A549 (cell line): ENCODE measurements at regions not wholly inside any gene's neighbourhood (a gene's known extent, or its start where the extent isn't known, plus 50 kb on each side); places are given as distances from the start of the nearest gene placed in this dataset.
A peak's percentile ranks its signal among the peaks of the same experiment; 100 is the strongest.

Experiments used
- ATAC-seq, 2 experiments: fragments of 200-7000 bp in 1 of 2; fragments of >200 bp in 1 of 2; cut with Nextera tagmentation in 1 of 2; cut with Tn5 transposase in 1 of 2; 3 replicates each; pipeline versions ENCODE4 v1.8.0 to v1.9.1; 2018 to 2020; ENCODE audit warnings: mild to moderate bottlenecking in 1 of 2, moderate library complexity in 1 of 2
- CTCF ChIA-PET: fragments of 300-600 bp; sonication (Branson Sonifier 250); formaldehyde crosslinking; extraction: SDS; loops from one replicate; lab custom pipeline; 2021; ENCODE audit warnings: antibody characterized with exemption, inconsistent platforms; lab: Yijun Ruan, JAX
- POLR2A ChIA-PET: fragments of 350-600 bp; formaldehyde crosslinking; extraction: SDS; loops from one replicate; lab custom pipeline; 2021; ENCODE audit warnings: antibody characterized with exemption, inconsistent platforms; lab: Yijun Ruan, JAX
- DNase-seq, 2 experiments: peaks; one replicate each; pipeline versions ENCODE4 v3.0.0 to v3.0.0-alpha.2; 2011 to 2016; ENCODE audit warnings: low read depth in 1 of 2, low spot score in 1 of 2
- FAIRE-seq: peaks from 2 replicates; lab custom pipeline; 2011; peaks lifted over from hg19 to GRCh38; lab: Jason Lieb, UNC
- H3K27ac ChIP-seq, 2 experiments: fragments of >200 bp; sonication (Bioruptor Twin); formaldehyde crosslinking; 3 replicates each; pipeline ENCODE4 v1.5.1; 2016 to 2017
- H3K4me1 ChIP-seq: fragments of >200 bp; sonication (Bioruptor Twin); formaldehyde crosslinking; 3 replicates; pipeline ENCODE4 v1.6.1; 2016
- H3K4me2 ChIP-seq: fragments of >200 bp; sonication (Bioruptor Twin); formaldehyde crosslinking; 3 replicates; pipeline ENCODE4 v1.6.1; 2016
- H3K4me3 ChIP-seq: fragments of >200 bp; sonication (Bioruptor Twin); formaldehyde crosslinking; 3 replicates; pipeline ENCODE4 v1.5.1; 2016
- H3K9me3 ChIP-seq: fragments of >200 bp; sonication (Bioruptor Twin); formaldehyde crosslinking; 3 replicates; pipeline ENCODE4 v1.6.1; 2016
- BHLHE40 ChIP-seq: IDR thresholded peaks from 2 replicates; pipeline ENCODE4 v1.6.1; 2012; ENCODE audit warnings: low read depth, low read length, inconsistent platforms
- CEBPB ChIP-seq, 2 experiments: fragments of >200 bp in 1 of 2; sonication (Bioruptor Twin) in 1 of 2; formaldehyde crosslinking in 1 of 2; IDR thresholded peaks; 2 replicates each; pipeline ENCODE4 v1.6.1; 2012 to 2016
- CHD2 ChIP-seq: fragments of 150-350 bp; IDR thresholded peaks from 2 replicates; pipeline ENCODE4 v1.6.1; 2014; ENCODE audit warnings: low read length; ENCODE audit not compliant: partially characterized antibody
- CHD4 ChIP-seq: fragments of 200-600 bp; sonication (generic); IDR thresholded peaks from 2 replicates; pipeline ENCODE4 v1.6.1; 2016; ENCODE audit warnings: antibody characterized with exemption, mild to moderate bottlenecking, borderline replicate concordance
- E2F6 ChIP-seq: IDR thresholded peaks from 2 replicates; pipeline ENCODE4 v1.6.1; 2012; ENCODE audit warnings: low read depth, borderline replicate concordance
- EHF ChIP-seq: fragments of 250-450 bp; sonication (Bioruptor Pico); IDR thresholded peaks from 2 replicates; pipeline ENCODE4 v1.5.0; 2020; ENCODE audit warnings: mild to moderate bottlenecking
- EP300 ChIP-seq, 2 experiments: fragments of >200 bp; sonication (Bioruptor Twin); formaldehyde crosslinking; IDR thresholded peaks; 2 replicates in 1 of 2; 3 replicates in 1 of 2; pipeline ENCODE4 v1.6.1; 2016 to 2017
- GATA3 ChIP-seq: IDR thresholded peaks from 2 replicates; pipeline ENCODE4 v1.6.1; 2012; ENCODE audit warnings: borderline replicate concordance
- HEYL ChIP-seq: fragments of 250-450 bp; sonication (Bioruptor Pico); IDR thresholded peaks from 2 replicates; pipeline ENCODE4 v1.8.0; 2021; ENCODE audit warnings: mild to moderate bottlenecking, moderate library complexity
- KDM5A ChIP-seq: fragments of 200-600 bp; sonication (generic); IDR thresholded peaks from 2 replicates; pipeline ENCODE4 v1.6.1; 2016; ENCODE audit warnings: antibody characterized with exemption, mild to moderate bottlenecking
- MAFK ChIP-seq: fragments of 450-650 bp; IDR thresholded peaks from 2 replicates; pipeline ENCODE4 v1.6.1; 2014; ENCODE audit not compliant: partially characterized antibody
- MAZ ChIP-seq: fragments of 150-350 bp; IDR thresholded peaks from 2 replicates; pipeline ENCODE4 v1.6.1; 2014; ENCODE audit warnings: antibody characterized with exemption, low read depth, low read length, borderline replicate concordance
- MYC ChIP-seq: IDR thresholded peaks from 2 replicates; pipeline ENCODE4 v1.6.1; 2012; ENCODE audit warnings: mild to moderate bottlenecking, inconsistent platforms, low read length, improper control_type of control experiment, borderline replicate concordance
- NFE2L2 ChIP-seq: fragments of 150-350 bp; conservative IDR thresholded peaks from 2 replicates; pipeline ENCODE4 v1.6.1; 2014; ENCODE audit warnings: low read length
- NPAS2 ChIP-seq: fragments of 250-450 bp; sonication (Bioruptor Pico); IDR thresholded peaks from 2 replicates; pipeline ENCODE4 v1.8.0; 2022; ENCODE audit warnings: mild to moderate bottlenecking, moderate library complexity, borderline replicate concordance
- PHF8 ChIP-seq: fragments of 200-600 bp; sonication (generic); IDR thresholded peaks from 2 replicates; pipeline ENCODE4 v1.6.1; 2016; ENCODE audit warnings: low read depth, mild to moderate bottlenecking, antibody characterized with exemption, moderate library complexity, borderline replicate concordance
- RAD21 ChIP-seq, 2 experiments: fragments of >200 bp in 1 of 2; sonication (Bioruptor Twin) in 1 of 2; formaldehyde crosslinking in 1 of 2; IDR thresholded peaks in 1 of 2; conservative IDR thresholded peaks in 1 of 2; 2 replicates in 1 of 2; 3 replicates in 1 of 2; pipeline ENCODE4 v1.6.1; 2012 to 2018; ENCODE audit warnings: inconsistent platforms in 1 of 2
- RCOR1 ChIP-seq: fragments of 150-350 bp; IDR thresholded peaks from 2 replicates; pipeline ENCODE4 v1.6.1; 2014; ENCODE audit warnings: antibody characterized with exemption, low read length, low read depth
- SREBF2 ChIP-seq: fragments of 450-650 bp; IDR thresholded peaks from 2 replicates; pipeline ENCODE4 v1.6.1; 2014; ENCODE audit warnings: mild to moderate bottlenecking, moderate library complexity
- WGBS: methylation state at CpG from one replicate; pipeline ENCODE4 v1.1.6; 2017; ENCODE audit errors: missing lambda C conversion rate; 5-methylcytosine and 5-hydroxymethylcytosine counted together
- TF ChIP-seq, protein P1 (sequence below): fragments of >200 bp; sonication (Bioruptor Twin); formaldehyde crosslinking; IDR thresholded peaks from 3 replicates; pipeline ENCODE4 v1.5.1; 2016
- TF ChIP-seq, protein P2 (sequence below): fragments of 450-650 bp; IDR thresholded peaks from 2 replicates; pipeline ENCODE4 v1.6.1; 2014; ENCODE audit warnings: antibody characterized with exemption
- TF ChIP-seq, protein P3 (sequence below): IDR thresholded peaks from 2 replicates; pipeline ENCODE4 v1.6.1; 2012

GRCh38 chr21:31592963-31593560, 66.4 kb upstream of the SOD1 start:
- 57% methylated on average over 13 of the region's 13 CpGs for WGBS
- ChIA-PET POLR2A (no interaction called here), CTCF (interaction anchor here (0.9 kb wide), 1 partner anchor 12 kb away, joined by 3 read pairs; no protein-coding TSS in a partner anchor)
- no peak for ATAC-seq
- no peak for TF ChIP-seq SREBF2
- Histone ChIP-seq H3K4me3 (no peak overlapping the region), H3K9me3 (no peaks in the 10 kb centered on the region), H3K4me2 (no peak overlapping the region), H3K4me1 (no peaks in the 10 kb centered on the region), H3K27ac (no peak overlapping the region)
- no peak for FAIRE-seq
- no peak for DNase-seq

DNA sequence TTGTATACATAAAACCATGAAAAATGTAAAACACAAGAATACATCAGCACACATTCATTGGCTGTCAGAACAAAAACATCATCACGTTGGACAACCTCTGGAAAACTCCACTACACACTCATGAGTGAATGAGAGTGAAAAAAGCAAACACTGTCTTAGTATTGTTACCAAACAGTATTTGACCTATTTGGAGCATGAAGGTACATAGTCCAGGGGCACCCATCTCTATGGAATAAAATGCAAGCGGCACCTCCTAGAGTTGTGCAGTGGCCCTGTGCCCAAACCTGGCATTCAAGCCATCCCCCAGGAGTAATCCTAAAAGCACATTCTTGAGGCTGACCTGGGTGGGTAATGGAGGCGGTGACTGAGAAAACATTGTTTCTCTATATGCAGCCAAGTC, 67.0 kb upstream of the SOD1 start:
- H3K4me3 ChIP-seq = no peak overlapping the region
- CTCF ChIA-PET = interaction anchor here (0.9 kb wide), 1 partner anchor 11 kb away, joined by 3 read pairs; no protein-coding TSS in a partner anchor
- FAIRE-seq = no peak
- H3K27ac ChIP-seq = no peak overlapping the region
- POLR2A ChIA-PET = no interaction called here
- WGBS = 48% methylated on average over 2 of the region's 3 CpGs
- no peaks in the 10 kb centered on the region for H3K9me3 ChIP-seq
- DNase-seq = no peak
- TF ChIP-seq, protein P1, sequence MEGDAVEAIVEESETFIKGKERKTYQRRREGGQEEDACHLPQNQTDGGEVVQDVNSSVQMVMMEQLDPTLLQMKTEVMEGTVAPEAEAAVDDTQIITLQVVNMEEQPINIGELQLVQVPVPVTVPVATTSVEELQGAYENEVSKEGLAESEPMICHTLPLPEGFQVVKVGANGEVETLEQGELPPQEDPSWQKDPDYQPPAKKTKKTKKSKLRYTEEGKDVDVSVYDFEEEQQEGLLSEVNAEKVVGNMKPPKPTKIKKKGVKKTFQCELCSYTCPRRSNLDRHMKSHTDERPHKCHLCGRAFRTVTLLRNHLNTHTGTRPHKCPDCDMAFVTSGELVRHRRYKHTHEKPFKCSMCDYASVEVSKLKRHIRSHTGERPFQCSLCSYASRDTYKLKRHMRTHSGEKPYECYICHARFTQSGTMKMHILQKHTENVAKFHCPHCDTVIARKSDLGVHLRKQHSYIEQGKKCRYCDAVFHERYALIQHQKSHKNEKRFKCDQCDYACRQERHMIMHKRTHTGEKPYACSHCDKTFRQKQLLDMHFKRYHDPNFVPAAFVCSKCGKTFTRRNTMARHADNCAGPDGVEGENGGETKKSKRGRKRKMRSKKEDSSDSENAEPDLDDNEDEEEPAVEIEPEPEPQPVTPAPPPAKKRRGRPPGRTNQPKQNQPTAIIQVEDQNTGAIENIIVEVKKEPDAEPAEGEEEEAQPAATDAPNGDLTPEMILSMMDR = no peak
- TF ChIP-seq HEYL (CRISPR knock-in tag) (no peak), CHD4 (no peak), NFE2L2 (no peak), PHF8 (no peak), E2F6 (no peak), SREBF2 (no peak), EP300 (IDR thresholded peaks at IDR 0.05) (no peak), MAZ (no peak), EHF (no peak), CEBPB (IDR thresholded peaks at IDR 0.05) (no peak), RCOR1 (no peak), NPAS2 (CRISPR knock-in tag) (no peak), CHD2 (no peak), MYC (no peak), RAD21 (conservative IDR thresholded peaks at IDR 0.05 in 1 of 2, IDR thresholded peaks at IDR 0.05 in 1 of 2) (no peak), KDM5A (no peak), GATA3 (no peak)
- TF ChIP-seq, protein P2, sequence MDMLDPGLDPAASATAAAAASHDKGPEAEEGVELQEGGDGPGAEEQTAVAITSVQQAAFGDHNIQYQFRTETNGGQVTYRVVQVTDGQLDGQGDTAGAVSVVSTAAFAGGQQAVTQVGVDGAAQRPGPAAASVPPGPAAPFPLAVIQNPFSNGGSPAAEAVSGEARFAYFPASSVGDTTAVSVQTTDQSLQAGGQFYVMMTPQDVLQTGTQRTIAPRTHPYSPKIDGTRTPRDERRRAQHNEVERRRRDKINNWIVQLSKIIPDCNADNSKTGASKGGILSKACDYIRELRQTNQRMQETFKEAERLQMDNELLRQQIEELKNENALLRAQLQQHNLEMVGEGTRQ = no peak
- TF ChIP-seq, protein P3, sequence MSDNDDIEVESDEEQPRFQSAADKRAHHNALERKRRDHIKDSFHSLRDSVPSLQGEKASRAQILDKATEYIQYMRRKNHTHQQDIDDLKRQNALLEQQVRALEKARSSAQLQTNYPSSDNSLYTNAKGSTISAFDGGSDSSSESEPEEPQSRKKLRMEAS = no peak
- no peaks in the 10 kb centered on the region for H3K4me1 ChIP-seq
- H3K4me2 ChIP-seq = no peak overlapping the region
- ATAC-seq = no peak

DNA sequence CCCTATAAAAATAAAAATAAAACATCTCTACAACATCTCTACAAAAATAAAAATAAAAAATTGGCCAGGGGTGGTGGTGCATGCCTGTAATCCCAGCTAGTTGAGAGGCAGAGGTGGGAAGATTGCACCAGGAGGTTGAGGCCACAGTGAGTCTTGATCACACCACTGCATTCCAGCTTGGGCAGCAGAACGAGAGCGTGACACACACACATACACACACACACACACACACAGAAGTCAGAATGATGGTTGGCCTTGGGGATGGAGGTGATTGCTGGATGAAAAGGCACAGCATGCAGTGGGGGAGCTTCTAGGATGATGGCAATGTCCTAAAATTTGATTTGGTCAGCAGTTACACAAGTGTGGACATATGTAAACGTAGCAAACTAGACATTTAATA, 69.7 kb upstream of the SOD1 start:
- ChIA-PET POLR2A (no interaction called here), CTCF (interaction anchor here (2.0 to 2.3 kb wide), 2 partner anchors 9 to 15 kb away, joined by 9 to 23 read pairs; no protein-coding TSS in a partner anchor)
- Histone ChIP-seq H3K27ac (no peak overlapping the region), H3K4me1 (no peaks in the 10 kb centered on the region), H3K4me2 (no peak overlapping the region), H3K4me3 (no peak overlapping the region), H3K9me3 (no peaks in the 10 kb centered on the region)
- DNase-seq (no peak), ATAC-seq (no peak), FAIRE-seq (no peak)
- TF ChIP-seq BHLHE40 (no peak), NPAS2 (CRISPR knock-in tag) (no peak), MAFK (peak; percentile 15)
- WGBS = 46% methylated on average over 3 of the region's 3 CpGs
